Stimulated activated naive B cell treated with anti-CD40 and anti-IgM and Interleukin-4, amounts not matched to agents 10 μg/mL and 1 μg/mL and 100 μg/mL, for 72 hours (primary cell): ENCODE measurements at regions not wholly inside any gene's neighbourhood (a gene's known extent, or its start where the extent isn't known, plus 50 kb on each side); places are given as distances from the start of the nearest gene placed in this dataset.
"Not testable (repeated sequence)": the region's sequence is repeated elsewhere in the genome, so short reads cannot be mapped to it uniquely, and the experiment has no call there.

Source experiments
- ATAC-seq, 2 donors: fragments of 150-1000 bp; cut with Tn5 transposase; replicated peaks; 2 replicates each; pipeline ENCODE4 v1.10.0; 2021; ENCODE audit warnings: moderate library complexity in 1 of 2
- DNase-seq: peaks from one replicate; pipeline ENCODE4 v3.0.0; 2021
- H3K27ac Mint-ChIP-seq: one replicate; pipeline ENCODE4 v1.8.0; 2022; ENCODE audit warnings: mild to moderate bottlenecking, mixed read lengths
- H3K27me3 Mint-ChIP-seq, 2 donors: one replicate each; pipeline ENCODE4 v1.8.0; 2022; ENCODE audit warnings: mixed read lengths in 2 of 2
- H3K36me3 Mint-ChIP-seq, 2 donors: one replicate each; pipeline ENCODE4 v1.8.0; 2022; ENCODE audit warnings: mixed read lengths in 2 of 2, mild to moderate bottlenecking in 1 of 2
- H3K4me1 Mint-ChIP-seq, 2 donors: one replicate each; pipeline ENCODE4 v1.8.0; 2022; ENCODE audit warnings: mixed read lengths in 2 of 2, mild to moderate bottlenecking in 1 of 2
- H3K4me3 Mint-ChIP-seq, 2 donors: one replicate each; pipeline ENCODE4 v1.8.0; 2022; ENCODE audit warnings: mild to moderate bottlenecking in 2 of 2, mixed read lengths in 2 of 2, moderate library complexity in 1 of 2
- H3K9me3 Mint-ChIP-seq, 2 donors: one replicate each; pipeline ENCODE4 v1.8.0; 2022; ENCODE audit warnings: mixed read lengths in 2 of 2, mild to moderate bottlenecking in 1 of 2

- ATAC-seq (no peak), DNase-seq (no peak)
- no peak overlapping the region for H3K4me3 Mint-ChIP-seq
- peaks cover 2 to 8% of the 10 kb centered on the region in 2 donors for H3K9me3 Mint-ChIP-seq
- H3K36me3 Mint-ChIP-seq, result no peaks in the 10 kb centered on the region
- H3K4me1 Mint-ChIP-seq, result no peaks in the 10 kb centered on the region
- no peak overlapping the region for H3K27ac Mint-ChIP-seq
- H3K27me3 Mint-ChIP-seq, result no peaks in the 10 kb centered on the region
Observed at GRCh38 chr4:179128299-179128698, 1686.1 kb upstream of the AGA start.

GRCh38 chr4:179130122-179130714 lies 1688.0 kb upstream of the AGA start:
- Mint-ChIP-seq H3K27ac (no peak overlapping the region), H3K9me3 (peaks cover 0 to 6% of the 10 kb centered on the region in 2 donors), H3K4me3 (no peak overlapping the region), H3K4me1 (no peaks in the 10 kb centered on the region), H3K36me3 (no peaks in the 10 kb centered on the region), H3K27me3 (no peaks in the 10 kb centered on the region)
- DNase-seq, result no peak
- no peak for ATAC-seq

GRCh38 chr4:179145746-179146525 lies 1703.7 kb upstream of the AGA start:
- no peak overlapping the region for H3K4me3 Mint-ChIP-seq
- H3K36me3 Mint-ChIP-seq, result no peaks in the 10 kb centered on the region
- H3K9me3 Mint-ChIP-seq, result peaks cover 0 to 1% of the 10 kb centered on the region in 2 donors
- no peaks in the 10 kb centered on the region for H3K4me1 Mint-ChIP-seq
- H3K27ac Mint-ChIP-seq, result no peak overlapping the region
- no peak for ATAC-seq
- no peaks in the 10 kb centered on the region for H3K27me3 Mint-ChIP-seq
- no peak for DNase-seq

DNA sequence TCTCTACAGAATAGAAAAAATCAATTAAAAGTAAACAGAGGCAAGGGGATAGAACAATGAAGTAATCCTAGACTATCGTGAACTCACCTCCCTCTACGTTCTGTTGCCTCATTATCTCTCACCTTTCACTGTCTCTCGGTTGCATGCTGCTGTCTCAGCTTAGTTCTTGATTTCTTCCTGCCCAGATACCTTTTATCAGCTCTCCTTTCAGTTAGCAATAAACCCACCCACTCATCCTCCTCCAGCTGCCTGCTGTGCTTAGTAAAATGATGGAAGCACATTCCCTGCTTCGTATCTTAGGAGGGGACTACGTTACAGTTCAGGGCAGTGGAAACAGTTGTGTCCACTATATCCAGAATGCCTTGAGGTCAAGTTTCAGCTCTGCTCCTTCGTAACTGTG lies 1709.5 kb upstream of the AGA start:
- H3K9me3 Mint-ChIP-seq, result peaks cover 5% of the 10 kb centered on the region in 2 donors
- no peaks in the 10 kb centered on the region for H3K36me3 Mint-ChIP-seq
- DNase-seq (no peak), ATAC-seq (no peak)
- no peak overlapping the region for H3K4me3 Mint-ChIP-seq
- H3K27ac Mint-ChIP-seq, result no peak overlapping the region
- H3K4me1 Mint-ChIP-seq, result no peaks in the 10 kb centered on the region
- H3K27me3 Mint-ChIP-seq, result no peaks in the 10 kb centered on the region

DNA sequence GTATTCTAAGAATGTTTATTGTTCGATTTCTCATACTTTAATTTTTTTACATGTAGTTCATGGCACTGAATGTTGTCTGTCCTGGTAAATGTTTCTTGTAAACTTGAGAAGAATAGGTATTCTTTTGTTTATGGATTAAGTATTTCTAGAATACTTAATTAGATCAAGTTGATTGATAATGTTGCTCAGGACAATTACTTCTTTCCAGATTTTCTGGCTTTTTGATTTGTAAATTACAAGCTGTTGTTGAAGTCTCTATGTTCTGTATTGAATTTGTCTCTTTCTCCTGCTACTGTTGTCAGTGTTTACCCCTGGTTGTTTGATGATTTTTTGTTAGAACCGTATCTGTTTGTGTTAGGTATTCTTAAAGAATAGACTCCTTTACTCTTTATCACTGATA lies 1720.9 kb upstream of the AGA start:
- H3K4me3 Mint-ChIP-seq, result no peak overlapping the region
- H3K4me1 Mint-ChIP-seq, result no peaks in the 10 kb centered on the region
- no peaks in the 10 kb centered on the region for H3K27me3 Mint-ChIP-seq
- peaks cover 8 to 12% of the 10 kb centered on the region in 2 donors for H3K9me3 Mint-ChIP-seq
- ATAC-seq, result no peak
- no peak overlapping the region for H3K27ac Mint-ChIP-seq
- no peaks in the 10 kb centered on the region for H3K36me3 Mint-ChIP-seq
- DNase-seq, result no peak

GRCh38 chr4:179164267-179164999 lies 1722.2 kb upstream of the AGA start:
- H3K27me3 Mint-ChIP-seq, result no peaks in the 10 kb centered on the region
- H3K27ac Mint-ChIP-seq, result no peak overlapping the region
- DNase-seq, result no peak
- no peaks in the 10 kb centered on the region for H3K4me1 Mint-ChIP-seq
- no peaks in the 10 kb centered on the region for H3K36me3 Mint-ChIP-seq
- no peak overlapping the region for H3K4me3 Mint-ChIP-seq
- ATAC-seq, result no peak
- H3K9me3 Mint-ChIP-seq, result peaks cover 13 to 25% of the 10 kb centered on the region in 2 donors

DNA sequence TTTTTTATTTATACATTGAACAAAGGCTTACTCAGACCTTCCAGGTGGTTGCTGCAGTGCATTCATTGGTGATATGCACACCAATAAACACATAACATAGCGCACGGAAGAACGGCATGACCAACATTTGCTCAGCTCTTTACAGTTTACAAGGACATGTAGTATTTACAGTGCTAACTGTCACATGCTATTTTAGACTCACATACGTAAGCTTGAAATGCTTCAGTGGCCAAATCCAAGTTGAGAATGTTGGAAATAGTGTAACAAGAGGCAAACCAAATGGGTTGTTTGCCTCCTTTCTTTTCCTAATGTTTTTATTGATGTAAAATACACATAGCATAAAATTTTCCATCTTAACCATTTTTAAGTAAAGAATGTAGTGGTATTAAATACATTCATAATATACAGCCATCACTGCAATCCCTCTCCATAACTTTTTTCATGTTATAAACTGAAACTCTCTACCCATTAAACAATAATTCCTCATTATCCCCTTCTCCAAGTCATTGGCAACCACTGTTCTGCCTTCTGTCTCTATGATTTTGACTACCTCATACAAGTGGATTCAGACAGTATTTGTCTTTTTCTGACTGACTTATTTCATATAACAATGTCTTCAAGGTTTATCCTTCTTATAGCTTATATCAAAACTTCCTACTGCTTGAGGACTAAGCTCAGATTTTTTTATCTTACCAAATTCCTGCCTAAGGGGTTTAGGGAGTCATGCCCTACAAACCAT lies 1722.9 kb upstream of the AGA start:
- no peak for ATAC-seq
- Mint-ChIP-seq H3K9me3 (peaks cover 17 to 31% of the 10 kb centered on the region in 2 donors), H3K4me3 (no peak overlapping the region), H3K27ac (no peak overlapping the region), H3K27me3 (no peaks in the 10 kb centered on the region), H3K36me3 (no peaks in the 10 kb centered on the region), H3K4me1 (no peaks in the 10 kb centered on the region)
- no peak for DNase-seq

GRCh38 chr4:179165862-179166261 lies 1723.6 kb upstream of the AGA start:
- DNase-seq, result no peak
- no peaks in the 10 kb centered on the region for H3K4me1 Mint-ChIP-seq
- no peak for ATAC-seq
- no peak overlapping the region for H3K27ac Mint-ChIP-seq
- H3K4me3 Mint-ChIP-seq, result no peak overlapping the region
- H3K9me3 Mint-ChIP-seq, result peaks cover 17 to 31% of the 10 kb centered on the region in 2 donors
- no peaks in the 10 kb centered on the region for H3K27me3 Mint-ChIP-seq
- no peaks in the 10 kb centered on the region for H3K36me3 Mint-ChIP-seq

DNA sequence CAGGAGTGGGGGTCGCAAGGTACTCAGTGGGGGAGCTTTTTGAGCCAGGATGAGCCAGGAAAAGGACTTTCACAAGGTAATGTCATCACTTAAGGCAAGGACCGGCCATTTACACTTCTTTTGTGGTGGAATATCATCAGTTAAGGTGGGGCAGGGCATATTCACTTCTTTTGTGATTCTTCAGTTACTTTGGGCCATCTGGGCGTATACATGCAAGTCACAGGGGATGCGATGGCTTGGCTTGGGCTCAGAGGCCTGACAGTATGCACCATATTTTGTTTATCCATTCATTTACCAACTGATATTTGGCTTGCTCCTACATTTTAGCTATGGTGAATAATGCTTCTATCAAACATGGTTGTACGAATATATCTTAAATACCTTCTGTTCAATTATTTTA lies 1728.1 kb upstream of the AGA start:
- peaks cover 16 to 26% of the 10 kb centered on the region in 2 donors for H3K9me3 Mint-ChIP-seq
- not testable (repeated sequence) for ATAC-seq, H3K27ac Mint-ChIP-seq, H3K27me3 Mint-ChIP-seq, DNase-seq, H3K4me1 Mint-ChIP-seq, H3K4me3 Mint-ChIP-seq, H3K36me3 Mint-ChIP-seq

- Mint-ChIP-seq H3K27ac (no peak overlapping the region), H3K27me3 (no peaks in the 10 kb centered on the region), H3K4me3 (no peak overlapping the region), H3K36me3 (no peaks in the 10 kb centered on the region), H3K9me3 (peaks cover 0 to 10% of the 10 kb centered on the region in 2 donors), H3K4me1 (no peaks in the 10 kb centered on the region)
- DNase-seq (no peak), ATAC-seq (no peak)
Observed at GRCh38 chr4:179182741-179183140, 1740.5 kb upstream of the AGA start.

DNA sequence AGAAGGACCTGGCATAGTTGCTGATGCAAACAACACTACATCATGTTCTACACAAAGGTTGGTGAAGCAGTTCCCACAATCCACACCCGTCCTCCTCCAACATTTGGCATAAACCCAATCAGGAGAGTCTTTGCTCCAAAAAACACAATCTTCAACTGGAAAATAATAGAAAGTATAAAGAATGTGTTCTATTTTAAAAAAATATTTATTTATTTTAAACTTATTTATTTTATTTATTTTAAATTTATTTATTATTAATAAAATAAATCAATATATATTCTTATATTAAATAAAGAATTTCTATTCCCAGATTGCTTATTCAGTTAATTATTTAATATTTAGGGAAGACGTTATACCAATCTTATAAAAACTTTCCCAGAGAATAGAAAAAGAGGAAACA lies 1753.7 kb upstream of the AGA start:
- no peak overlapping the region for H3K4me3 Mint-ChIP-seq
- H3K4me1 Mint-ChIP-seq, result no peaks in the 10 kb centered on the region
- no peaks in the 10 kb centered on the region for H3K27me3 Mint-ChIP-seq
- DNase-seq, result no peak
- no peak overlapping the region for H3K27ac Mint-ChIP-seq
- peaks cover 0 to 2% of the 10 kb centered on the region in 2 donors for H3K9me3 Mint-ChIP-seq
- H3K36me3 Mint-ChIP-seq, result no peaks in the 10 kb centered on the region
- ATAC-seq, result no peak

DNA sequence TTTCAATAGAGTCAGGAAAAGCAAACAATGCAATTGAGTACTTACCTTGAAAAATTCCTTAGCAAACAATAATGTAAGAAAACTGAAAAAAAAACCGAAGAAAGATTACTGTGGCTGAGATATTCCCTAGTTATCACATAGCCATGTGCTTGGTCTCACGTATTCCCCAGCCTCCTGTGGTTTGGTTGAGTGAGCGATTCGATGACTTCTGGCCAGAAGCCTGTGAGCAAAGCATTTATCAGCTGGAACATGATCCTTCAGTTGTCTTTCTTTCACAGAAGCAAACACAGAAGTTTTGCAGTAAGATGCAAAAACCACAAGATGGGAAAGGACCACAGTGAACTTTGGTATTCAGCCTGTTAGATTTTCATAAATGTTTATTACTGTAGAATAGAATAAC lies 1754.3 kb upstream of the AGA start:
- Mint-ChIP-seq H3K9me3 (peaks cover 0 to 2% of the 10 kb centered on the region in 2 donors), H3K4me3 (no peak overlapping the region), H3K27me3 (no peaks in the 10 kb centered on the region), H3K36me3 (no peaks in the 10 kb centered on the region), H3K27ac (no peak overlapping the region), H3K4me1 (no peaks in the 10 kb centered on the region)
- ATAC-seq (no peak), DNase-seq (no peak)

- Mint-ChIP-seq H3K4me3 (no peak overlapping the region), H3K36me3 (no peaks in the 10 kb centered on the region), H3K4me1 (no peaks in the 10 kb centered on the region), H3K9me3 (no peaks in the 10 kb centered on the region), H3K27me3 (no peaks in the 10 kb centered on the region), H3K27ac (no peak overlapping the region)
- no peak for ATAC-seq
- no peak for DNase-seq
Observed at GRCh38 chr4:179200681-179201080, 1758.4 kb upstream of the AGA start.

DNA sequence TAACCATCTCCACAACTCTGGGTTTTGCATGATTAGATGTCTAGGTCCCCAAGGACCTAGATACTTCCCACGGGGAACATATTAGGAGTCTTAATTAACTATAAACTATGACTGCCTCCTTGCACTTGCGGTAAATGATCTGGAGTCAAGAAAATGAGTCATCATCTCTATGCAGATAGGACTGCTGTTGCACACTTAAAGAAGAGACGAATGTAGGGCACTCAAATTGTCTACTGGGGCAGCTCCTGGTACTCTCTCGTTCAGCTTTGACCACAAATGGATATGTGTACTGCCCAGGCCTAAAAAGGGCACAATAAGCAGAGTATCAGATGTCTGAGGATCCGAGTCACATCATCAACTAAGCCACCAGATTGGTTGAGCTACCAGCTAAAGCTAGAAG lies 1783.4 kb upstream of the AGA start:
- ATAC-seq, result no peak
- H3K36me3 Mint-ChIP-seq, result no peaks in the 10 kb centered on the region
- DNase-seq, result no peak

More for the DNA sequence above, 1783.4 kb upstream of the AGA start:
- H3K4me1 Mint-ChIP-seq, result no peaks in the 10 kb centered on the region
- no peak overlapping the region for H3K27ac Mint-ChIP-seq
- H3K27me3 Mint-ChIP-seq, result no peaks in the 10 kb centered on the region
- no peak overlapping the region for H3K4me3 Mint-ChIP-seq
- peaks cover 6 to 9% of the 10 kb centered on the region in 2 donors for H3K9me3 Mint-ChIP-seq
